ENCODE measurements at regions not wholly inside any gene's neighbourhood (a gene's known extent, or its start where the extent isn't known, plus 50 kb on each side); places are given as distances from the start of the nearest gene placed in this dataset.

GRCh38 chr16:87086575-87086974 is 230.6 kb downstream of the C16orf95 start:
- intact Hi-C loops (cut with DNase I; ENCODE audit: low total_unique reads): no loop called here
- no peak overlapping the region for H3K4me3 ChIP-seq
- DNase-seq (ENCODE audit: low spot score in 2 of 2): no peak
- H3K9me3 ChIP-seq: peaks cover 7 to 15% of the 10 kb centered on the region in 2 donors
- H3K27me3 ChIP-seq: no peaks in the 10 kb centered on the region
- H3K27ac ChIP-seq: no peak overlapping the region
- no peaks in the 10 kb centered on the region for H3K4me1 ChIP-seq
- no peaks in the 10 kb centered on the region for H3K36me3 ChIP-seq
- TF ChIP-seq POLR2AphosphoS5 (IDR thresholded peaks at IDR 0.05) (no peak), POLR2A (IDR thresholded peaks at IDR 0.05) (no peak)

- Histone ChIP-seq H3K27ac (no peak overlapping the region), H3K9me3 (no peaks in the 10 kb centered on the region), H3K4me1 (no peaks in the 10 kb centered on the region), H3K36me3 (no peaks in the 10 kb centered on the region), H3K27me3 (peaks cover 0 to 14% of the 10 kb centered on the region in 2 donors), H3K4me3 (no peak overlapping the region)
- TF ChIP-seq POLR2A (IDR thresholded peaks at IDR 0.05) (no peak), POLR2AphosphoS5 (IDR thresholded peaks at IDR 0.05) (no peak)
- TF ChIP-seq, protein P1, sequence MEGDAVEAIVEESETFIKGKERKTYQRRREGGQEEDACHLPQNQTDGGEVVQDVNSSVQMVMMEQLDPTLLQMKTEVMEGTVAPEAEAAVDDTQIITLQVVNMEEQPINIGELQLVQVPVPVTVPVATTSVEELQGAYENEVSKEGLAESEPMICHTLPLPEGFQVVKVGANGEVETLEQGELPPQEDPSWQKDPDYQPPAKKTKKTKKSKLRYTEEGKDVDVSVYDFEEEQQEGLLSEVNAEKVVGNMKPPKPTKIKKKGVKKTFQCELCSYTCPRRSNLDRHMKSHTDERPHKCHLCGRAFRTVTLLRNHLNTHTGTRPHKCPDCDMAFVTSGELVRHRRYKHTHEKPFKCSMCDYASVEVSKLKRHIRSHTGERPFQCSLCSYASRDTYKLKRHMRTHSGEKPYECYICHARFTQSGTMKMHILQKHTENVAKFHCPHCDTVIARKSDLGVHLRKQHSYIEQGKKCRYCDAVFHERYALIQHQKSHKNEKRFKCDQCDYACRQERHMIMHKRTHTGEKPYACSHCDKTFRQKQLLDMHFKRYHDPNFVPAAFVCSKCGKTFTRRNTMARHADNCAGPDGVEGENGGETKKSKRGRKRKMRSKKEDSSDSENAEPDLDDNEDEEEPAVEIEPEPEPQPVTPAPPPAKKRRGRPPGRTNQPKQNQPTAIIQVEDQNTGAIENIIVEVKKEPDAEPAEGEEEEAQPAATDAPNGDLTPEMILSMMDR (IDR thresholded peaks at IDR 0.05): no peak
- intact Hi-C loops (cut with DNase I; ENCODE audit: low total_unique reads): no loop called here
- DNase-seq (ENCODE audit: low spot score in 2 of 2): no peak
These were observed 224.2 kb downstream of the C16orf95 start for GRCh38 chr16:87092958-87093357.

DNA sequence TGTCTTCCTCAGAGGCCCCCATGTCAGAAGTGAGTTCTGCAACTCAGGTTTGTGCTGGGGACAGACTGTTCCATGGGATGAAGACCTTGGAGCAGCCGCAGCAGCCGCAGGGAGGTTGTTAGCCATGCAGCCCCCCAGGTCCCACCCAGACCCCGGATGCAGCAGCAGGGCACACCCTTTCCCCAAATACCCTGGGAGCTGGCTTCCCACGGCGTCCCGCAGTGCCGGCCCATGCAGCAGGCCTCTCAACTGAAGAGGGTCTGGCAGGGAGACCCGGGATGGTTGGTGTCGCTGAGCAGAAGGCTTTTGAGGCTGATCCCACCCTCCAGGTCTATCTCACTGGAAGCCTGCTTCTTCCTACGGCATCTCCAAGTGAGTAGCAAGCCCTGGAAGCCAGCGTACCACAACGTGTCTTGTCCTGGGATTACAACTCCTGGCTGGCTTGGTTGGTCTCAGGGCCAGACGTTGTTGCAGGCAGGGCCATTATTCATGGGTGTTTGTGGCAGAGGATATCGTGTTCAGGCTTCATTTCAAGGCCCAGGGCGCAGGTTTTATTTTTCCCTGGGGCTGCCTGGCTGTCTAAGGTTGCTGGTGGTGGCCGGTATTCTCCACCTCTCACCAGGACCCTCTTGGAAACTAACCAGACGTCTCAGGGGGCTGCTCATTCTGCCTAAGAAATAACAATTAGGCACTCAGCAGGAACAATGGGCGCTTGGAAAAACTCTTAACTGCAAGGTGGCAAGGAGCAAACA is 223.2 kb downstream of the C16orf95 start:
- no peak for DNase-seq (ENCODE audit: low spot score in 2 of 2)
- H3K4me1 ChIP-seq: no peaks in the 10 kb centered on the region
- intact Hi-C loops (cut with DNase I; ENCODE audit: low total_unique reads): no loop called here
- H3K9me3 ChIP-seq: no peaks in the 10 kb centered on the region
- no peaks in the 10 kb centered on the region for H3K36me3 ChIP-seq
- no peak overlapping the region for H3K4me3 ChIP-seq
- H3K27me3 ChIP-seq: peaks cover 0 to 14% of the 10 kb centered on the region in 2 donors
- TF ChIP-seq, protein P1 (IDR thresholded peaks at IDR 0.05): no peak
- TF ChIP-seq POLR2A (IDR thresholded peaks at IDR 0.05): no peak
- no peak for TF ChIP-seq POLR2AphosphoS5 (IDR thresholded peaks at IDR 0.05)
- H3K27ac ChIP-seq: no peak overlapping the region

- no peaks in the 10 kb centered on the region for H3K4me1 ChIP-seq
- DNase-seq (ENCODE audit: low spot score in 2 of 2): no peak
- intact Hi-C loops (cut with DNase I; ENCODE audit: low total_unique reads): no loop called here
- TF ChIP-seq POLR2A (IDR thresholded peaks at IDR 0.05) (no peak), POLR2AphosphoS5 (IDR thresholded peaks at IDR 0.05) (no peak)
- TF ChIP-seq, protein P1 (IDR thresholded peaks at IDR 0.05): no peak
- no peak overlapping the region for H3K4me3 ChIP-seq
- H3K27me3 ChIP-seq: peaks cover 0 to 14% of the 10 kb centered on the region in 2 donors
- H3K9me3 ChIP-seq: no peaks in the 10 kb centered on the region
- H3K36me3 ChIP-seq: no peaks in the 10 kb centered on the region
- no peak overlapping the region for H3K27ac ChIP-seq
These were observed 222.7 kb downstream of the C16orf95 start for GRCh38 chr16:87094556-87094865.

DNA sequence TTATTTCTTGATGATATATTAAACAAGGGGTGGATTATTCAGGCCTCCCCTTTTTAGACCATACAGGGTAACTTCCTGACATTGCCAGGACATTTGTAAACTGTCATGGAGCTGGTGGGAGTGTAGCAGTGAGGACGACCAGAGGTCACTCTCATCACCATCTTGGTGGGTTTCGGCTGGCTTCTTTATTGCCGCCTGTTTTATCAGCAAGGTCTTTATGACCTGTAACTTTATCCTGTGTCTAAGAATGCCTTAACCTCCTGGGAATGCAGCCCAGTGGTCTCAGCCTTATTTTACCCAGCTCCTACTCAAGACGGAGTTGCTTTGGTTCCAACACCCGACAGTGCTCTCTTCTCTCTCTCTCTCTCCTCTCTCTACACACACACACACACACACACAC is 221.9 kb downstream of the C16orf95 start:
- H3K4me1 ChIP-seq: no peaks in the 10 kb centered on the region
- H3K27ac ChIP-seq: no peak overlapping the region
- no peaks in the 10 kb centered on the region for H3K36me3 ChIP-seq
- DNase-seq (ENCODE audit: low spot score in 2 of 2): no peak
- TF ChIP-seq, protein P1 (IDR thresholded peaks at IDR 0.05): no peak
- TF ChIP-seq POLR2A (IDR thresholded peaks at IDR 0.05) (no peak), POLR2AphosphoS5 (IDR thresholded peaks at IDR 0.05) (no peak)
- H3K27me3 ChIP-seq: peaks cover 0 to 14% of the 10 kb centered on the region in 2 donors
- intact Hi-C loops (cut with DNase I; ENCODE audit: low total_unique reads): no loop called here
- no peak overlapping the region for H3K4me3 ChIP-seq
- H3K9me3 ChIP-seq: no peaks in the 10 kb centered on the region
